ENCODE measurements at regions not wholly inside any gene's neighbourhood (a gene's known extent, or its start where the extent isn't known, plus 50 kb on each side); places are given as distances from the start of the nearest gene placed in this dataset.

DNA sequence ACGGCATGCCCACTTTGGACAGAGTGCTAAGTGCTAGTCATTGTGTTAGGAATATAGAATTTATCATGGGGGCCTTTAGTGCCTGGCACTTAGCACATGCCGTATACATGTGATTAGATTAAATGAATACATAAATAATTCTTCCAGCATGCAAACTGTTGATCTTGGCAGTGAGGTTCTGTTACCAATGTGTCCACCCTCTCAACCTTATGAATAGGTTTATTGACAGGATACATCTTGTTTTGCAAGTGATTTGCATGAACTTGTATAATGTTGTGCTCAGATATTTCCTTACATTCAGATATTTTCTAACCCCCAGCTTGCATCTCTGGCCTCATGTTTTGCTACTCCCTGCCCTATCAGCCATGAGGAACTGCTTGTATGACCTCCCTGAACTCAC, 60.3 kb upstream of the ZNF648 start:
- Histone ChIP-seq H3K9me2 (ENCODE audit: insufficient read depth) (no peaks in the 10 kb centered on the region), H3K9ac (ENCODE audit: low read length) (no peak overlapping the region), H2AFZ (ENCODE audit: low read depth, low read length, poor library complexity, severe bottlenecking) (no peak overlapping the region), H4K20me1 (ENCODE audit: insufficient read depth) (no peaks in the 10 kb centered on the region), H3K4me2 (ENCODE audit: low read length) (no peak overlapping the region), H3K27me3 (ENCODE audit: insufficient read depth, low read length) (no peaks in the 10 kb centered on the region), H3K4me1 (ENCODE audit: control insufficient read depth in 1 of 2, insufficient read depth in 2 of 2, low read length in 2 of 2) (peaks cover 0 to 10% of the 10 kb centered on the region in 2 experiments; a peak in 2 of 4 replicates), H3K27ac (ENCODE audit: low read depth, low read length) (no peak overlapping the region), H3K9me3 (ENCODE audit: control insufficient read depth in 1 of 2, insufficient read depth in 1 of 2, low read depth in 1 of 2, low read length in 2 of 2) (no peaks in the 10 kb centered on the region), H3K4me3 (replicated peaks in 1 of 2; ENCODE audit: low read depth in 1 of 2, low read length in 2 of 2) (no peak overlapping the region), H3K79me2 (ENCODE audit: insufficient read depth, low read length) (no peaks in the 10 kb centered on the region), H3K36me3 (ENCODE audit: control insufficient read depth in 1 of 2, insufficient read depth in 2 of 2, low read length in 2 of 2) (no peaks in the 10 kb centered on the region)
- ChIA-PET RAD21 (ENCODE audit: low non-redundant PET in 1 of 2, low total read pairs in 2 of 2, uncharacterized antibody in 2 of 2, unreplicated experiment in 2 of 2) (no interaction called here), POLR2A (no interaction called here), CTCF (interaction anchor here (0.8 to 1.8 kb wide), 2 partner anchors 21 to 275 kb away, joined by 3 to 5 read pairs; no protein-coding TSS in a partner anchor)
- ATAC-seq, result no peak
- intact Hi-C loops (cut with micrococcal nuclease), result no loop called here
- TF ChIP-seq SP1 (IDR thresholded peaks at IDR 0.05; ENCODE audit: low read depth) (no peak), FOSL1 (IDR thresholded peaks at IDR 0.05; ENCODE audit: low read depth) (no peak), EZH2 (IDR thresholded peaks at IDR 0.05) (no peak), RAD21 (IDR thresholded peaks at IDR 0.05; ENCODE audit: low read depth) (no peak), TCF7L2 (IDR thresholded peaks at IDR 0.05; ENCODE audit: borderline replicate concordance, extremely low read depth, insufficient read depth, insufficient read length) (no peak), JUND (IDR thresholded peaks at IDR 0.05) (no peak), ELF1 (IDR thresholded peaks at IDR 0.05; ENCODE audit: borderline replicate concordance, low read depth) (no peak), ZFX (IDR thresholded peaks at IDR 0.05) (no peak), POLR2A (IDR thresholded peaks at IDR 0.05; ENCODE audit: borderline replicate concordance, extremely low read depth, insufficient read depth, insufficient read length) (no peak)
- BruUV-seq (replicated peaks), result no TSS peak
- DNase-seq (ENCODE audit: low read depth, low spot score), result no peak

DNA sequence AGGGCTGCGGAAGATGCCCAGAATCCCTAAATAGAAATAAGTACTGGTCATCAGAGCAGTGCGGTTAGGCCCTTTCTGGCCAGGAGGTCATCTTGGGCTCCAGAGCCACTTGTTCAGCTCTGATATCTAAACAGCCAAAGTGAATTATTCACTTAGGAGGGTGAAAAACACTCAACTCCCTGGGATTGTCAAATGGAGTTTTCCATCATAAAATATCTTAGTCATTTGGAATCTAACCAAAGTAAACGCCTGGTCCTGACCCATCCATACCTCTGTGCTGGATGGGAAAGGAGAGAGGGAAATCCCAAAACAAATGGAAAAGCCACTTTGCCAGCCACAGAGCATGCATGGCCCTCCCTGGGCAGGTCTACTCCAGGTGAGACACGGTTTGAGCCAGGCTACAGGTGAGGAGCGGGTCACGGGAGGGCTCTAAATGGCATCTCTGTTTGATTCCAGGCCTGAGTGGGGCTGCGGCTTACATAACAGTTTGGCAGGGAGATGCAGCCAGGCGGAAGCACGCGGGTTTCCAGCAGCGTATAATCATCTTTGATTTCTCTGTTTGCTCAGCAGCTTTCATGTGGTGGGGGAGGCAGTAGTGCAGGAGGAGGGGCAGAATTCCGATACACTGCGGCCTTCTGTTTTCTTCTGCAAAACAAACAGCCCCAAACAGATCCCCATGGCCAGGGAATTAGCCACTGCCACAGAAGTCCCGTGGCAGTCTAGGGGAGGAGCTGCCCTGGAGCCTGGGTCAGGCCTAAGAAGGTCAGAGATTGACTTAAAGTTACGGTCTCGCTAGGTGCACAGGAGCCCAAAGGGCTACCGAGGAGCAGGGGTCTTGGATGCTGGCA, 59.1 kb upstream of the ZNF648 start:
- no peak overlapping the region for H3K4me3 ChIP-seq (replicated peaks in 1 of 2; ENCODE audit: low read depth in 1 of 2, low read length in 2 of 2)
- DNase-seq (ENCODE audit: low read depth, low spot score), result no peak
- no peaks in the 10 kb centered on the region for H4K20me1 ChIP-seq (ENCODE audit: insufficient read depth)
- H3K4me2 ChIP-seq (ENCODE audit: low read length), result no peak overlapping the region
- H3K9me3 ChIP-seq (ENCODE audit: control insufficient read depth in 1 of 2, insufficient read depth in 1 of 2, low read depth in 1 of 2, low read length in 2 of 2), result no peaks in the 10 kb centered on the region
- no peak overlapping the region for H2AFZ ChIP-seq (ENCODE audit: low read depth, low read length, poor library complexity, severe bottlenecking)
- H3K4me1 ChIP-seq (ENCODE audit: control insufficient read depth in 1 of 2, insufficient read depth in 2 of 2, low read length in 2 of 2), result peaks cover 0 to 10% of the 10 kb centered on the region in 2 experiments; a peak in 2 of 4 replicates
- no peaks in the 10 kb centered on the region for H3K36me3 ChIP-seq (ENCODE audit: control insufficient read depth in 1 of 2, insufficient read depth in 2 of 2, low read length in 2 of 2)
- no peak overlapping the region for H3K9ac ChIP-seq (ENCODE audit: low read length)
- ChIA-PET RAD21 (ENCODE audit: low non-redundant PET in 1 of 2, low total read pairs in 2 of 2, uncharacterized antibody in 2 of 2, unreplicated experiment in 2 of 2) (no interaction called here), POLR2A (no interaction called here), CTCF (interaction anchor here (0.7 to 0.8 kb wide), 2 partner anchors 40 to 276 kb away, joined by 3 read pairs; no protein-coding TSS in a partner anchor)
- no peaks in the 10 kb centered on the region for H3K79me2 ChIP-seq (ENCODE audit: insufficient read depth, low read length)
- H3K27me3 ChIP-seq (ENCODE audit: insufficient read depth, low read length), result no peaks in the 10 kb centered on the region
- no peak overlapping the region for H3K27ac ChIP-seq (ENCODE audit: low read depth, low read length)
- no TSS peak for BruUV-seq (replicated peaks)
- no peak for TF ChIP-seq SIN3A (IDR thresholded peaks at IDR 0.05; ENCODE audit: low read depth)
- no peak for TF ChIP-seq CEBPB (IDR thresholded peaks at IDR 0.05; ENCODE audit: low read depth)
- TF ChIP-seq POLR2A (IDR thresholded peaks at IDR 0.05; ENCODE audit: borderline replicate concordance, extremely low read depth, insufficient read depth, insufficient read length), result no peak
- TF ChIP-seq ZNF274 (IDR thresholded peaks at IDR 0.05; ENCODE audit: low read depth, low read length), result no peak
- no peak for TF ChIP-seq YY1 (IDR thresholded peaks at IDR 0.05; ENCODE audit: extremely low read depth, insufficient replicate concordance, low read depth, low read length)
- TF ChIP-seq MAX (IDR thresholded peaks at IDR 0.05), result no peak
- no peak for TF ChIP-seq SRF (IDR thresholded peaks at IDR 0.05; ENCODE audit: low read depth)
- no peak for TF ChIP-seq EZH2phosphoT487 (IDR thresholded peaks at IDR 0.05; ENCODE audit: borderline replicate concordance)
- no peak for TF ChIP-seq FOSL1 (IDR thresholded peaks at IDR 0.05; ENCODE audit: low read depth)
- no peak for TF ChIP-seq ZFX (IDR thresholded peaks at IDR 0.05)
- no peak for TF ChIP-seq TCF7L2 (IDR thresholded peaks at IDR 0.05; ENCODE audit: borderline replicate concordance, extremely low read depth, insufficient read depth, insufficient read length)
- no peak for ATAC-seq
- intact Hi-C loops (cut with micrococcal nuclease), result no loop called here
- H3K9me2 ChIP-seq (ENCODE audit: insufficient read depth), result no peaks in the 10 kb centered on the region

All from HCT116 (cell line).